Gastroesophageal sphincter (tissue), 3 donors: ENCODE measurements at regions not wholly inside any gene's neighbourhood (a gene's known extent, or its start where the extent isn't known, plus 50 kb on each side); places are given as distances from the start of the nearest gene placed in this dataset.

Experiments used
- EP300 ChIP-seq: sonication (generic); formaldehyde crosslinking; IDR thresholded peaks from one replicate; pipeline ENCODE4 v1.6.1; 2017; ENCODE audit warnings: antibody characterized with exemption, mild to moderate bottlenecking
- POLR2A ChIP-seq, 2 donors: fragments of 450-650 bp; IDR thresholded peaks; one replicate each; pipeline ENCODE4 v1.6.1; 2017; ENCODE audit warnings: antibody characterized with exemption in 2 of 2, mild to moderate bottlenecking in 2 of 2, moderate library complexity in 1 of 2
- TF ChIP-seq, protein P1 (sequence below), 4 experiments: fragments of 200-600 bp in 2 of 4; fragments of 450-650 bp in 2 of 4; sonication (generic) in 1 of 4; IDR thresholded peaks; one replicate each; pipeline ENCODE4 v1.5.1; 2017 to 2019; ENCODE audit warnings: antibody characterized with exemption in 4 of 4, mild to moderate bottlenecking in 2 of 4, moderate library complexity in 2 of 4

GRCh38 chr6:76992553-76992952 lies 470.7 kb downstream of the HTR1B start:
- TF ChIP-seq, protein P1, sequence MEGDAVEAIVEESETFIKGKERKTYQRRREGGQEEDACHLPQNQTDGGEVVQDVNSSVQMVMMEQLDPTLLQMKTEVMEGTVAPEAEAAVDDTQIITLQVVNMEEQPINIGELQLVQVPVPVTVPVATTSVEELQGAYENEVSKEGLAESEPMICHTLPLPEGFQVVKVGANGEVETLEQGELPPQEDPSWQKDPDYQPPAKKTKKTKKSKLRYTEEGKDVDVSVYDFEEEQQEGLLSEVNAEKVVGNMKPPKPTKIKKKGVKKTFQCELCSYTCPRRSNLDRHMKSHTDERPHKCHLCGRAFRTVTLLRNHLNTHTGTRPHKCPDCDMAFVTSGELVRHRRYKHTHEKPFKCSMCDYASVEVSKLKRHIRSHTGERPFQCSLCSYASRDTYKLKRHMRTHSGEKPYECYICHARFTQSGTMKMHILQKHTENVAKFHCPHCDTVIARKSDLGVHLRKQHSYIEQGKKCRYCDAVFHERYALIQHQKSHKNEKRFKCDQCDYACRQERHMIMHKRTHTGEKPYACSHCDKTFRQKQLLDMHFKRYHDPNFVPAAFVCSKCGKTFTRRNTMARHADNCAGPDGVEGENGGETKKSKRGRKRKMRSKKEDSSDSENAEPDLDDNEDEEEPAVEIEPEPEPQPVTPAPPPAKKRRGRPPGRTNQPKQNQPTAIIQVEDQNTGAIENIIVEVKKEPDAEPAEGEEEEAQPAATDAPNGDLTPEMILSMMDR (IDR thresholded peaks at IDR 0.05) = no peak
- TF ChIP-seq EP300 (no peak), POLR2A (IDR thresholded peaks at IDR 0.05) (no peak)
